Suppressor macrophage treated with lipopolysaccharide for 4 hours (primary cell): ENCODE measurements at regions not wholly inside any gene's neighbourhood (a gene's known extent, or its start where the extent isn't known, plus 50 kb on each side); places are given as distances from the start of the nearest gene placed in this dataset.
"Not testable (repeated sequence)": the region's sequence is repeated elsewhere in the genome, so short reads cannot be mapped to it uniquely, and the experiment has no call there.

ENCODE experiments used
- DNase-seq: peaks from one replicate; pipeline ENCODE4 v3.0.0-alpha.2; 2020

GRCh38 chr10:53325066-53325465 lies 552.5 kb upstream of the MBL2 start:
- DNase-seq: no peak

- no peak for DNase-seq
Observed at GRCh38 chr10:53315709-53316108, 543.1 kb upstream of the MBL2 start.

- no peak for DNase-seq
Observed at GRCh38 chr10:53314876-53315275, 542.3 kb upstream of the MBL2 start.

- DNase-seq: no peak
Observed at GRCh38 chr10:53298443-53298842, 525.9 kb upstream of the MBL2 start.

- DNase-seq: no peak
Observed at GRCh38 chr10:53284615-53285182, 512.1 kb upstream of the MBL2 start.

- DNase-seq: no peak
Observed at GRCh38 chr10:53276797-53277196, 504.2 kb upstream of the MBL2 start.

- DNase-seq: no peak
Observed at GRCh38 chr10:53269482-53269881, 496.9 kb upstream of the MBL2 start.

GRCh38 chr10:53260213-53260612 lies 487.6 kb upstream of the MBL2 start:
- no peak for DNase-seq

GRCh38 chr10:53256623-53257022 lies 484.0 kb upstream of the MBL2 start:
- no peak for DNase-seq

- no peak for DNase-seq
Observed at GRCh38 chr10:53255661-53256205, 483.1 kb upstream of the MBL2 start.

GRCh38 chr10:53253221-53253620 lies 480.6 kb upstream of the MBL2 start:
- DNase-seq: no peak

GRCh38 chr10:53239873-53240272 lies 467.3 kb upstream of the MBL2 start:
- no peak for DNase-seq

GRCh38 chr10:53236941-53237340 lies 464.4 kb upstream of the MBL2 start:
- DNase-seq: no peak

GRCh38 chr10:53233749-53234148 lies 461.2 kb upstream of the MBL2 start:
- no peak for DNase-seq

- DNase-seq: no peak
Observed at GRCh38 chr10:53230651-53231050, 458.1 kb upstream of the MBL2 start.

GRCh38 chr10:53223851-53224250 lies 451.3 kb upstream of the MBL2 start:
- no peak for DNase-seq

GRCh38 chr10:53222806-53223205 lies 450.2 kb upstream of the MBL2 start:
- DNase-seq: no peak

- no peak for DNase-seq
Observed at GRCh38 chr10:53209944-53210611, 437.5 kb upstream of the MBL2 start.

- DNase-seq: no peak
Observed at GRCh38 chr10:53183733-53184132, 411.1 kb upstream of the MBL2 start.

- DNase-seq: no peak
Observed at GRCh38 chr10:53177468-53177867, 404.9 kb upstream of the MBL2 start.

GRCh38 chr10:53166325-53166724 lies 393.7 kb upstream of the MBL2 start:
- no peak for DNase-seq

GRCh38 chr10:53162856-53163255 lies 390.3 kb upstream of the MBL2 start:
- no peak for DNase-seq

GRCh38 chr10:53161231-53161630 lies 388.6 kb upstream of the MBL2 start:
- DNase-seq: no peak

- not testable (repeated sequence) for DNase-seq
Observed at GRCh38 chr10:53155674-53156073, 383.1 kb upstream of the MBL2 start.

GRCh38 chr10:53153831-53154230 lies 381.2 kb upstream of the MBL2 start:
- no peak for DNase-seq
